DOHH2 (cell line): ENCODE measurements at regions not wholly inside any gene's neighbourhood (a gene's known extent, or its start where the extent isn't known, plus 50 kb on each side); places are given as distances from the start of the nearest gene placed in this dataset.

Experiments used
- H3F3A ChIP-seq: fragments of 200-600 bp; sonication (generic), shearing (Covaris generic); 2 replicates; pipeline ENCODE4 v1.6.0; 2016; ENCODE audit warnings: antibody characterized with exemption, mild to moderate bottlenecking; ENCODE audit not compliant: control insufficient read depth, insufficient read depth
- H3K27ac ChIP-seq: fragments of 200-600 bp; sonication (generic); 2 replicates; pipeline ENCODE4 v1.5.1; 2014; ENCODE audit warnings: low read depth, mild to moderate bottlenecking, low read length, moderate library complexity
- H3K27me3 ChIP-seq: fragments of 200-600 bp; sonication (generic); 2 replicates; pipeline ENCODE4 v1.6.1; 2014; ENCODE audit warnings: mild to moderate bottlenecking, low read length, mixed read lengths; ENCODE audit not compliant: control insufficient read depth
- H3K36me3 ChIP-seq: fragments of 200-600 bp; sonication (generic); 2 replicates; pipeline ENCODE4 v1.6.1; 2014; ENCODE audit warnings: mild to moderate bottlenecking, low read length, moderate library complexity, mixed read lengths; ENCODE audit not compliant: control insufficient read depth
- H3K4me1 ChIP-seq: fragments of 200-600 bp; sonication (generic); 2 replicates; pipeline ENCODE4 v1.6.1; 2014; ENCODE audit warnings: mild to moderate bottlenecking, low read length, mixed read lengths; ENCODE audit not compliant: control insufficient read depth
- H3K4me2 ChIP-seq: fragments of 200-600 bp; sonication (generic); 2 replicates; pipeline ENCODE4 v1.6.0; 2014; ENCODE audit warnings: mild to moderate bottlenecking, low read length, moderate library complexity
- H3K4me3 ChIP-seq: fragments of 200-600 bp; sonication (generic); 2 replicates; pipeline ENCODE4 v1.5.1; 2014; ENCODE audit warnings: mild to moderate bottlenecking, low read length, mixed read lengths
- H3K79me2 ChIP-seq: fragments of 200-600 bp; sonication (generic); 2 replicates; pipeline ENCODE4 v1.6.1; 2014; ENCODE audit warnings: mild to moderate bottlenecking, low read length, mixed read lengths; ENCODE audit not compliant: control insufficient read depth
- H3K9me2 ChIP-seq: fragments of 200-600 bp; sonication (generic); replicated peaks from 2 replicates; pipeline ENCODE4 v1.6.1; 2014; ENCODE audit warnings: mild to moderate bottlenecking, low read length, mixed read lengths; ENCODE audit not compliant: control insufficient read depth
- H3K9me3 ChIP-seq: fragments of 200-600 bp; sonication (generic); 2 replicates; pipeline ENCODE4 v1.6.1; 2014; ENCODE audit warnings: antibody characterized with exemption, low read length, mixed read lengths; ENCODE audit not compliant: control insufficient read depth, insufficient read depth
- H4K20me1 ChIP-seq: fragments of 200-600 bp; sonication (generic); 2 replicates; pipeline ENCODE4 v1.6.0; 2014; ENCODE audit warnings: low read depth, mild to moderate bottlenecking, antibody characterized with exemption, low read length, moderate library complexity; ENCODE audit not compliant: control insufficient read depth, insufficient read depth
- EZH2phosphoT487 ChIP-seq: fragments of 200-600 bp; sonication (generic); IDR thresholded peaks from 2 replicates; pipeline ENCODE4 v1.6.1; 2017; ENCODE audit warnings: borderline replicate concordance, mild to moderate bottlenecking, antibody characterized with exemption, low read length, moderate library complexity, mixed read lengths
- TF ChIP-seq, protein P1 (sequence below): fragments of 200-600 bp; sonication (generic); IDR thresholded peaks from one replicate; pipeline ENCODE4 v1.5.1; 2014; ENCODE audit warnings: antibody characterized with exemption, mild to moderate bottlenecking, low read depth, low read length; ENCODE audit not compliant: poor library complexity, severe bottlenecking

DNA sequence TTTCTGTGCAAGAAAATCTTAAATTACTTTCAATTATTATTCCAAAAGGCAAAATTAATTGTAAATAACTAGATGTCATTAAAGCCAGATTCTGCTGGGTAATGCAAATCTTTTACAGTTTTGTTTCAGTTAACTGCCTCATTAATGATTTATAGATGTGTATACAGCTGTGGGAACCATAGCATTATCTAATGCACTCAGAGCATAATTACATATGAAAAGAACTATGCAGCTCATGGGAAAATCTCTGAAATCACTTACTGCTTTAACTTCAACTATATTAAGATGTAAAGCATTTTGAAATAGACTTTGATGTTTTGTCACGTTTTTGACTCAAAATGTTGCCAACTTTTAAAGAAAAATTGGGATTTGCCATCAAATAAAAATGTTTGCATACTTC is 630.3 kb upstream of the KLHL4 start:
- no peak overlapping the region for H3K4me3 ChIP-seq
- no peaks in the 10 kb centered on the region for H3K79me2 ChIP-seq
- no peak overlapping the region for H3K4me2 ChIP-seq
- no peaks in the 10 kb centered on the region for H3K9me3 ChIP-seq
- no peaks in the 10 kb centered on the region for H3K27me3 ChIP-seq
- H3K9me2 ChIP-seq: no peaks in the 10 kb centered on the region
- H3K36me3 ChIP-seq: no peaks in the 10 kb centered on the region
- H3K27ac ChIP-seq: no peak overlapping the region
- H4K20me1 ChIP-seq: no peaks in the 10 kb centered on the region
- H3K4me1 ChIP-seq: no peaks in the 10 kb centered on the region
- H3F3A ChIP-seq: no peaks in the 10 kb centered on the region
- no peak for TF ChIP-seq EZH2phosphoT487
- TF ChIP-seq, protein P1, sequence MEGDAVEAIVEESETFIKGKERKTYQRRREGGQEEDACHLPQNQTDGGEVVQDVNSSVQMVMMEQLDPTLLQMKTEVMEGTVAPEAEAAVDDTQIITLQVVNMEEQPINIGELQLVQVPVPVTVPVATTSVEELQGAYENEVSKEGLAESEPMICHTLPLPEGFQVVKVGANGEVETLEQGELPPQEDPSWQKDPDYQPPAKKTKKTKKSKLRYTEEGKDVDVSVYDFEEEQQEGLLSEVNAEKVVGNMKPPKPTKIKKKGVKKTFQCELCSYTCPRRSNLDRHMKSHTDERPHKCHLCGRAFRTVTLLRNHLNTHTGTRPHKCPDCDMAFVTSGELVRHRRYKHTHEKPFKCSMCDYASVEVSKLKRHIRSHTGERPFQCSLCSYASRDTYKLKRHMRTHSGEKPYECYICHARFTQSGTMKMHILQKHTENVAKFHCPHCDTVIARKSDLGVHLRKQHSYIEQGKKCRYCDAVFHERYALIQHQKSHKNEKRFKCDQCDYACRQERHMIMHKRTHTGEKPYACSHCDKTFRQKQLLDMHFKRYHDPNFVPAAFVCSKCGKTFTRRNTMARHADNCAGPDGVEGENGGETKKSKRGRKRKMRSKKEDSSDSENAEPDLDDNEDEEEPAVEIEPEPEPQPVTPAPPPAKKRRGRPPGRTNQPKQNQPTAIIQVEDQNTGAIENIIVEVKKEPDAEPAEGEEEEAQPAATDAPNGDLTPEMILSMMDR: no peak

DNA sequence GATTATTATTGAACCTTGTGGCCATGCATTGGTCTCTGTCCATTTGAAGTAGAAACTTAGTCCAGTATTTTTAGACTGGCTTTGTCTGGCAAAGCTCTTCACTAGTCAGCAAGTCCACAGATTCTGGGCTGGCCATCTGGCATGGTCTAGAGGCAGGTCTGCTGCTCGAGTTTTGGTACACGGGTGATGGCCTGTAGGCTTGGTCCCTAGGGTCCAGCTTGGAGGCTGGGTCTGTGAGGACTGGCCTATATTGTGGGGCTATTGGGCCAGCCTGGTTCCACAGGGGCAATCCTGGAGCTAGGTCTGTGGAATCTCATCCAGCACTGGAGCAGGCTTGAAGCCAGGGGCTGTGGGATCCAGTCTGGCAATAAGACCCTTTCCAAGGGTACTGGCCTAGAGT is 607.6 kb upstream of the KLHL4 start:
- Histone ChIP-seq H3K9me2 (no peaks in the 10 kb centered on the region), H3K36me3 (no peaks in the 10 kb centered on the region), H3K4me1 (no peaks in the 10 kb centered on the region), H3K27ac (no peak overlapping the region), H4K20me1 (no peaks in the 10 kb centered on the region), H3K79me2 (no peaks in the 10 kb centered on the region), H3K4me2 (no peak overlapping the region), H3K4me3 (no peak overlapping the region), H3K27me3 (no peaks in the 10 kb centered on the region), H3K9me3 (no peaks in the 10 kb centered on the region), H3F3A (no peaks in the 10 kb centered on the region)
- TF ChIP-seq EZH2phosphoT487: no peak
- TF ChIP-seq, protein P1: no peak

DNA sequence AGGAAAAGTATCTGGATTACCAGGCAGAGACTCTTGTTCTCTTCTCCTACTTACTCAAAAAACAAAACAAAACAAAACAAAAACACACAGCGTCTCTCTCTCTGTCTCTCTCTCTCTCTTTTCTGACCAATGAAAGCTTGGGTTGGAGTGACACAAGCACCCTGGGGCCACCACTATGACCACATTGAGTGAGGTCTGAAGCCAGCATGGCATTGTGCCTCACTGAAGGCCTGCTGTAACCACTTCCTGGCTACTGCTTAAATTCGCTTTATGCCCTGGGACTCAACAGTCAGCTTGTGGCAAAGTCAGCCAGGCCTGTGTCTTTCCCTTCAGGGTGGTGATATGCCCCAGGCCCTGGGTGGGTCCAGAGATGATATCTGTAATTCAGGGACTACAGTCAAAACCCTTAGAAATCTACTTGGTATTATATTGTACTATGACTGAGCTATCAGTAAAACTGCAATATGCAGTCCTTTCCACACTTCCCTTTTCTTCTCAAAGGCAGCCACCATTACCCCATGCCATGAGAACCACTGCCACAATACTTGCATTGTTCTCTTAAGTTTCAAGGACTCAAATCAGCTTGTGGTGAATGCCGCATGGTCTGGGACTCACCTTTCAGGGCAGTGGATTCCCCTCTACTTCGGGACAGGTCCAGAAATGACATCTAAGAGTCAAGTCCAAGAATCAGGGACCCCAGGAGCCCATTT is 606.8 kb upstream of the KLHL4 start:
- no peak overlapping the region for H3K4me3 ChIP-seq
- no peaks in the 10 kb centered on the region for H3K9me2 ChIP-seq
- no peaks in the 10 kb centered on the region for H3K36me3 ChIP-seq
- no peaks in the 10 kb centered on the region for H3F3A ChIP-seq
- no peak overlapping the region for H3K4me2 ChIP-seq
- H4K20me1 ChIP-seq: no peaks in the 10 kb centered on the region
- H3K9me3 ChIP-seq: no peaks in the 10 kb centered on the region
- no peaks in the 10 kb centered on the region for H3K27me3 ChIP-seq
- no peaks in the 10 kb centered on the region for H3K4me1 ChIP-seq
- TF ChIP-seq, protein P1: no peak
- no peak for TF ChIP-seq EZH2phosphoT487
- no peak overlapping the region for H3K27ac ChIP-seq
- no peaks in the 10 kb centered on the region for H3K79me2 ChIP-seq
